Stomach (tissue), 4 donors: ENCODE measurements at regions not wholly inside any gene's neighbourhood (a gene's known extent, or its start where the extent isn't known, plus 50 kb on each side); places are given as distances from the start of the nearest gene placed in this dataset.

Experiments
- POLR2A ChIP-seq, 4 donors: fragments of 450-650 bp; IDR thresholded peaks; one replicate each; pipeline ENCODE4 v1.6.1; 2016; ENCODE audit warnings: antibody characterized with exemption in 4 of 4, control low read depth in 2 of 4, mild to moderate bottlenecking in 1 of 4, moderate library complexity in 1 of 4
- POLR2AphosphoS5 ChIP-seq, 3 donors: sonication (generic); formaldehyde crosslinking; IDR thresholded peaks; one replicate each; pipeline ENCODE4 v1.6.1; 2016; ENCODE audit warnings: antibody characterized with exemption in 3 of 3
- TF ChIP-seq, protein P1 (sequence below), 7 experiments: fragments of 450-650 bp in 4 of 7; fragments of 200-600 bp in 3 of 7; sonication (generic) in 3 of 7; IDR thresholded peaks; one replicate each; pipeline ENCODE4 v1.5.1; 2016 to 2019; ENCODE audit warnings: antibody characterized with exemption in 7 of 7, control low read depth in 2 of 7, mild to moderate bottlenecking in 1 of 7

DNA sequence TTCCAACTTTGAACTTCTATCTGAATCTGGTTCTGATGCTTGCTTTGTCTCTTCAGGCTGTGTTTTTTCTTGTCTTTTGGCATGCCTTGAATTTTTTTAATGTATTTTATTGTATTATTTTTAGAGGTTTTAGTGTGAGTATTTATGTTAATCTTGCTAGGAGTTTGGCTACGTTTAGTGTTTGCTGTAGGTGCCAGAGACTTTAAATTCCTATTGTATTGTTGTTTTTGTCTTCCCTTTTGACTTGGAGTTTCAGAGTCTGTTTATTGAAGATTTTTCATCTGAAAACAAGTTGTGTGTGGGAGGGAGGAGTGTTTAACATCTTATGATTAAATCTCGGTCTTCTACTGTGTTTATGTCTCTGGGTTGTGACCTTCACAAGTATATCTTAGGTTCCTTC, 956.8 kb downstream of the TLE1 start:
- TF ChIP-seq POLR2A (IDR thresholded peaks at IDR 0.05) (no peak), POLR2AphosphoS5 (IDR thresholded peaks at IDR 0.05) (no peak)
- TF ChIP-seq, protein P1, sequence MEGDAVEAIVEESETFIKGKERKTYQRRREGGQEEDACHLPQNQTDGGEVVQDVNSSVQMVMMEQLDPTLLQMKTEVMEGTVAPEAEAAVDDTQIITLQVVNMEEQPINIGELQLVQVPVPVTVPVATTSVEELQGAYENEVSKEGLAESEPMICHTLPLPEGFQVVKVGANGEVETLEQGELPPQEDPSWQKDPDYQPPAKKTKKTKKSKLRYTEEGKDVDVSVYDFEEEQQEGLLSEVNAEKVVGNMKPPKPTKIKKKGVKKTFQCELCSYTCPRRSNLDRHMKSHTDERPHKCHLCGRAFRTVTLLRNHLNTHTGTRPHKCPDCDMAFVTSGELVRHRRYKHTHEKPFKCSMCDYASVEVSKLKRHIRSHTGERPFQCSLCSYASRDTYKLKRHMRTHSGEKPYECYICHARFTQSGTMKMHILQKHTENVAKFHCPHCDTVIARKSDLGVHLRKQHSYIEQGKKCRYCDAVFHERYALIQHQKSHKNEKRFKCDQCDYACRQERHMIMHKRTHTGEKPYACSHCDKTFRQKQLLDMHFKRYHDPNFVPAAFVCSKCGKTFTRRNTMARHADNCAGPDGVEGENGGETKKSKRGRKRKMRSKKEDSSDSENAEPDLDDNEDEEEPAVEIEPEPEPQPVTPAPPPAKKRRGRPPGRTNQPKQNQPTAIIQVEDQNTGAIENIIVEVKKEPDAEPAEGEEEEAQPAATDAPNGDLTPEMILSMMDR (IDR thresholded peaks at IDR 0.05) = no peak
